Spleen (tissue), 11 donors: ENCODE measurements at regions not wholly inside any gene's neighbourhood (a gene's known extent, or its start where the extent isn't known, plus 50 kb on each side); places are given as distances from the start of the nearest gene placed in this dataset.
"Not testable (repeated sequence)": the region's sequence is repeated elsewhere in the genome, so short reads cannot be mapped to it uniquely, and the experiment has no call there.

Source experiments
- DNase-seq: peaks from one replicate; pipeline ENCODE4 v3.0.0-alpha.2; 2020
- H3K27ac ChIP-seq, 8 donors: fragments of 200-600 bp; sonication (generic) in 7 of 8; 1 replicate in 4 of 8; 2 replicates in 4 of 8; pipeline versions ENCODE4 v1.5.0 to v1.8.0; 2016 to 2021; ENCODE audit warnings: inconsistent platforms in 4 of 8, mild to moderate bottlenecking in 4 of 8, moderate library complexity in 1 of 8
- H3K27me3 ChIP-seq, 7 donors: fragments of 200-600 bp; sonication (generic) in 6 of 7; replicated peaks in 1 of 7; 1 replicate in 4 of 7; 2 replicates in 3 of 7; pipeline versions ENCODE4 v1.5.0 to v1.8.0; 2016 to 2021; ENCODE audit warnings: inconsistent platforms in 3 of 7, mild to moderate bottlenecking in 1 of 7
- H3K36me3 ChIP-seq, 6 donors: fragments of 200-600 bp; sonication (generic) in 5 of 6; 1 replicate in 4 of 6; 2 replicates in 2 of 6; pipeline versions ENCODE4 v1.5.0 to v1.8.0; 2016 to 2021; ENCODE audit warnings: inconsistent platforms in 2 of 6
- H3K4me1 ChIP-seq, 6 donors: fragments of 200-600 bp; sonication (generic) in 5 of 6; 1 replicate in 3 of 6; 2 replicates in 3 of 6; pipeline versions ENCODE4 v1.5.0 to v1.8.0; 2016 to 2021; ENCODE audit warnings: inconsistent platforms in 3 of 6
- H3K4me3 ChIP-seq, 8 donors: fragments of 200-600 bp; sonication (generic) in 7 of 8; 1 replicate in 4 of 8; 2 replicates in 4 of 8; pipeline versions ENCODE4 v1.5.0 to v1.8.0; 2016 to 2021; ENCODE audit warnings: inconsistent platforms in 4 of 8, mild to moderate bottlenecking in 4 of 8, moderate library complexity in 2 of 8
- H3K9me3 ChIP-seq, 8 donors: fragments of 200-600 bp; sonication (generic) in 7 of 8; 1 replicate in 4 of 8; 2 replicates in 4 of 8; pipeline versions ENCODE4 v1.5.0 to v1.8.0; 2016 to 2021; ENCODE audit warnings: inconsistent platforms in 4 of 8
- POLR2A ChIP-seq, 3 donors: fragments of 450-650 bp; IDR thresholded peaks; one replicate each; pipeline ENCODE4 v1.5.1; 2017; ENCODE audit warnings: antibody characterized with exemption in 3 of 3, mild to moderate bottlenecking in 1 of 3
- POLR2AphosphoS5 ChIP-seq, 3 donors: sonication (generic); formaldehyde crosslinking; IDR thresholded peaks; one replicate each; pipeline ENCODE4 v1.5.1; 2017; ENCODE audit warnings: antibody characterized with exemption in 3 of 3
- WGBS, 5 donors: extraction: QIAGEN DNeasy Blood & Tissue Kit in 3 of 5; methylation state at CpG; one replicate each; pipeline versions ENCODE4 v1.1.5 to v1.1.7; 2013 to 2018; 5-methylcytosine and 5-hydroxymethylcytosine counted together
- intact Hi-C: fragments of 100-400 bp; cut with DNase I; formaldehyde crosslinking; loops from one replicate; pipeline ENCODE4 v1.15.0; 2023; ENCODE audit warnings: low total_unique reads
- TF ChIP-seq, protein P1 (sequence below), 11 experiments: fragments of 200-600 bp in 7 of 11; fragments of 450-650 bp in 4 of 11; sonication (generic) in 4 of 11; IDR thresholded peaks in 8 of 11; conservative IDR thresholded peaks in 3 of 11; 1 replicate in 7 of 11; 2 replicates in 4 of 11; pipeline versions ENCODE4 v1.4.0 to v1.8.0; 2016 to 2021; ENCODE audit warnings: antibody characterized with exemption in 11 of 11, inconsistent platforms in 4 of 11, mild to moderate bottlenecking in 1 of 11
- donor health status: healthy with polysubstance abuse.
- donor health status: DM: no; HTN: no; CAD: no; lungs with moderate emphysema.
- donor health status: DM: no; HTN: no; CAD: no.
- donor health status: Bipolar disorder and iron deficiency.
- donor health status: healthy.
- donor health status: DM: no; HTN: no; CAD: no.
- donor health status: DM: yes; HTN: yes; CAD: no.

DNA sequence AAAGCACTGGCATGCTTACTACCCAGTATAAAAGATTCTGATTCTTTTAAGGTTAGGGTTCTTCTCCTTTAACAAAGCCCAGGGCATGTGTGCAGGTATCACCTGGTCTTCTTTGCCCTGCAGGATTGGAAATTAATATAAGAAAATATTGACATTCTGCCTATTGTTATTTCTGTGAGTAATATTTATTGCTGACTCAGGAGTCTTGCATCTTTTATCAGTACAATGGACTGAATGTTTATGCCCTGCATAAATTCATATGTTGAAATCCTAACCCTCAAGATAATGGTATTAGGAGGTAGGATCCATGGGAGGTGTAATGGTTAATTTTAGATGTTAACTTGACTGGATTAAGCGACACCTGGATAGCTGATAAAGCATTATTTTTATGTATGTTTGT, 189.0 kb downstream of the LRRC70 start:
- intact Hi-C loops: no loop called here
- Histone ChIP-seq H3K4me1 (no peaks in the 10 kb centered on the region), H3K27ac (no peak overlapping the region), H3K27me3 (no peaks in the 10 kb centered on the region), H3K4me3 (no peak overlapping the region), H3K9me3 (no peaks in the 10 kb centered on the region), H3K36me3 (no peaks in the 10 kb centered on the region)
- TF ChIP-seq, protein P1, sequence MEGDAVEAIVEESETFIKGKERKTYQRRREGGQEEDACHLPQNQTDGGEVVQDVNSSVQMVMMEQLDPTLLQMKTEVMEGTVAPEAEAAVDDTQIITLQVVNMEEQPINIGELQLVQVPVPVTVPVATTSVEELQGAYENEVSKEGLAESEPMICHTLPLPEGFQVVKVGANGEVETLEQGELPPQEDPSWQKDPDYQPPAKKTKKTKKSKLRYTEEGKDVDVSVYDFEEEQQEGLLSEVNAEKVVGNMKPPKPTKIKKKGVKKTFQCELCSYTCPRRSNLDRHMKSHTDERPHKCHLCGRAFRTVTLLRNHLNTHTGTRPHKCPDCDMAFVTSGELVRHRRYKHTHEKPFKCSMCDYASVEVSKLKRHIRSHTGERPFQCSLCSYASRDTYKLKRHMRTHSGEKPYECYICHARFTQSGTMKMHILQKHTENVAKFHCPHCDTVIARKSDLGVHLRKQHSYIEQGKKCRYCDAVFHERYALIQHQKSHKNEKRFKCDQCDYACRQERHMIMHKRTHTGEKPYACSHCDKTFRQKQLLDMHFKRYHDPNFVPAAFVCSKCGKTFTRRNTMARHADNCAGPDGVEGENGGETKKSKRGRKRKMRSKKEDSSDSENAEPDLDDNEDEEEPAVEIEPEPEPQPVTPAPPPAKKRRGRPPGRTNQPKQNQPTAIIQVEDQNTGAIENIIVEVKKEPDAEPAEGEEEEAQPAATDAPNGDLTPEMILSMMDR (IDR thresholded peaks at IDR 0.05 in 8 of 11, conservative IDR thresholded peaks at IDR 0.05 in 3 of 11): no peak
- TF ChIP-seq POLR2A (IDR thresholded peaks at IDR 0.05) (no peak), POLR2AphosphoS5 (IDR thresholded peaks at IDR 0.05) (no peak)
- DNase-seq: no peak
- WGBS, 5 donors: 85 to 97% (median 91%) methylated on average over 1 of the region's 1 CpG

DNA sequence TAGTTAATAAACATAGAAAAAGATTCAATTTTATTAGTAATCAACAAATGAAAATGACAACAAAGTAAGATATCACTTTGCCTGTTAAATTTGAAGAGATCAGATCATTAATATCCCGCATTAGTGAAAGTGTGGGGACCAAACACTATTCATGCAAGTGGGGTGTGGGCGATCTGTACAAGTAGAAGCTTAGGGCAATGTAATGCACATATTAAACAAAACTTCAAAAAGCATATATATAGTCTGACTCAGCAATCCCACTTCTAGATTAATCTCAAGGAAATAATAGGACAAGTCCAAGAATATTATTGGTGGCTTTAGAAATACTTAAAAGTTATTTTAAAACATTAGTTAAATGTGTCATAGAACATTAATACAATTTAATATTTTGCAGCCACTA, 188.5 kb downstream of the LRRC70 start:
- TF ChIP-seq POLR2AphosphoS5 (IDR thresholded peaks at IDR 0.05): no peak
- TF ChIP-seq POLR2A (IDR thresholded peaks at IDR 0.05): no peak
- TF ChIP-seq, protein P1 (IDR thresholded peaks at IDR 0.05 in 8 of 11, conservative IDR thresholded peaks at IDR 0.05 in 3 of 11): no peak
- Histone ChIP-seq H3K9me3 (no peaks in the 10 kb centered on the region), H3K27me3 (no peaks in the 10 kb centered on the region), H3K36me3 (no peaks in the 10 kb centered on the region), H3K27ac (no peak overlapping the region), H3K4me1 (no peaks in the 10 kb centered on the region), H3K4me3 (no peak overlapping the region)
- WGBS, 5 donors: 94 to 99% (median 95%) methylated on average over 2 of the region's 2 CpGs
- intact Hi-C loops: no loop called here
- DNase-seq: no peak

DNA sequence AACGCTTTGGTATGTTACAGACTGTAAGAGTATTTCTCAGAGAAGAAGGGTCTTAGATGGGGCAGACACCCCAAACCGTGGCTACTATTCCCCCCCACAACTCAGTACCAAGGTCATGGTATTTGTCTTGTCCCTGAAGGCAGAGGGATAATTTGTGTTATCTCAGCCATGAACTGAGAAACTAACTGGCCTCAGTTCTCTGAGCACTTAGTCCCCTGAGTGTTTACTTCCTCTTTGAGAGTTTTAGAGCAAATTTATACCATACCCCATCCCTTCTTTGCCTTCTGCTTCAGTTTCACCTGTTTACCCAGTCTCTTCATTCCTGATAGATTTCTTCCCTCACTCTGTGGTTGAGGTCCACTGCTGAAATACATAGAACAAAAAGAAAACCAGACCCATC, 183.9 kb downstream of the LRRC70 start:
- Histone ChIP-seq H3K4me3 (no peak overlapping the region), H3K4me1 (no peaks in the 10 kb centered on the region), H3K27me3 (no peaks in the 10 kb centered on the region), H3K36me3 (no peaks in the 10 kb centered on the region), H3K9me3 (peaks cover 0 to 10% (median 3%) of the 10 kb centered on the region in 8 donors), H3K27ac (no peak overlapping the region)
- intact Hi-C loops: no loop called here
- TF ChIP-seq POLR2AphosphoS5 (IDR thresholded peaks at IDR 0.05) (no peak), POLR2A (IDR thresholded peaks at IDR 0.05) (no peak)
- TF ChIP-seq, protein P1 (IDR thresholded peaks at IDR 0.05 in 8 of 11, conservative IDR thresholded peaks at IDR 0.05 in 3 of 11): no peak
- 45 to 63% (median 57%) methylated on average over 2 of the region's 2 CpGs for WGBS, 5 donors
- no peak for DNase-seq

DNA sequence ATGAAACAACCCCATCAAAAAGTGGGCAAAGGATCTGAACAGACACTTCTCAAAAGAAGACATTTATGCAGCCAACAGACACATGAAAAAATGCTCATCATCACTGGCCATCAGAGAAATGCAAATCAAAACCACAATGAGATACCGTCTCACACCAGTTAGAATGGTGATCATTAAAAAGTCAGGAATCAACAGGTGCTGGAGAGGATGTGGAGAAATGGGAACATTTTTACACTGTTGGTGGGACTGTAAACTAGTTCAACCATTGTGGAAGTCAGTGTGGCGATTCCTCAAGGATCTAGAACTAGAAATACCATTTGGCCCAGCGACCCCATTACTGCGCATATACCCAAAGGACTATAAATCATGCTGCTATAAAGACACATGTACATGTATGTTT, 179.1 kb downstream of the LRRC70 start:
- intact Hi-C loops, H3K4me1 ChIP-seq, H3K4me3 ChIP-seq, H3K27ac ChIP-seq, DNase-seq, H3K27me3 ChIP-seq, H3K36me3 ChIP-seq: not testable (repeated sequence)
- peaks cover 0 to 20% (median 5%) of the 10 kb centered on the region in 8 donors for H3K9me3 ChIP-seq
- 88 to 98% (median 89%) methylated on average over 4 of the region's 4 CpGs for WGBS, 5 donors

DNA sequence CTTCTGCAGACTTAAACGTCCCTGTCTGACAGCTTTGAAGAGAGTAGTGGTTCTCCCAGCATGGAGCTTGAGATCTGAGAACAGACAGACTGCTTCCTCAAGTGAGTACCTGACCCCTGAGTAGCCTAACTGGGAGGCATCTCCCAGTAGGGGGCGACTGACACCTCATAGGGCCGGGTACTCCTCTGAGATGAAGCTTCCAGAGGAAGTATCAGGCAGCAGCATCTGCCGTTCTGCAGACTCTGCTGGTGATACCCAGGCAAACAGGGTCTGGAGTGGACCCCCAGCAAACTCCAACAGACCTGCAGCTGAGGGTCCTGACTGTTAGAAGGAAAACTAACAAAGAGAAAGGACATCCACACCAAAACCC, 174.4 kb downstream of the LRRC70 start:
- H3K36me3 ChIP-seq, DNase-seq, H3K27me3 ChIP-seq, intact Hi-C loops, H3K27ac ChIP-seq, H3K4me3 ChIP-seq, H3K4me1 ChIP-seq: not testable (repeated sequence)
- 64 to 84% (median 69%) methylated on average over 3 to 4 of the region's 4 CpGs for WGBS, 5 donors
- peaks cover 0 to 21% (median 4%) of the 10 kb centered on the region in 8 donors for H3K9me3 ChIP-seq

DNA sequence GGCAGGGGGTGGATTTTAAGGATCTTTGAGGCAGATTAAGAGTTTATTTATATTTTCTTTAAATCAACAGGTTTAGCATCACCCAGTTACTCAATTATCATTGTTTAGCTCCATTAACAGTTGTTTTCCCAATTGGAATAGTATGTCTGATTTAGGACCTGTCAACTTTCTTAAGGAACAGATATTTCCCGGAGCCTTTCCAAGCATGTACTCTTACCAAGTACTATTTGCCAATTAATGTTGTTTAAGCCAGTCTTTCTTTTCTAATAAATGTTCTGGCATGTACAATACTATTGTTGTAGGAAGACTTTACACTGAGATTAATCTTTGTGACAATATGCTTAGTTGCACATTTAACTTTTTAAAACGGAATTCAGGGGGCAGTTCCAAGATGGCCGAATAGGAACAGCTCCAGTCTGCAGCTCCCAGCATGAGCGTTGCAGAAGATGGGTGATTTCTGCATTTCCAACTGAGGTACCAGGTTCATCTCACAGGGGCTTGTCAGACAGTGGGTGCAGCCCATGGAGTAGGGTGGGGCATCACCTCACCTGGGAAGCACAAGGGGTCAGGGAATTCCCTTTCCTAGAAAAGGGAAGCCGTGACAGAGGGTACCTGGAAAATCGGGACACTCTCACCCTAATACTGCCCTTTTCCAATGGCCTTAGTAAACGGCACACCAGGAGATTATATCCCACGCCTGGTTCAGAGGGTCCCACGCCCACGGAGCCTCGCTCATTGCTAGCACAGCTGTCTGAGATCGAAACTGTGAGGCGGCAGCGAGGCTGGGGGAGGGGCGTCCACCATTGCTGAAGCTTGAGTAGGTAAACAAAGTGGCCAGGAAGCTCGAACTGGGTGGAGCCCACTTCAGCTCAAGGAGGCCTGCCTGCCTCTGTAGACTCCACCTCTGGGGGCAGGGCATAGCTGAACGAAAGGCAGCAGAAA, 173.7 kb downstream of the LRRC70 start:
- WGBS, 5 donors: 90 to 93% (median 90%) methylated on average over 17 of the region's 17 CpGs
- H3K4me1 ChIP-seq, H3K36me3 ChIP-seq, H3K27me3 ChIP-seq, H3K27ac ChIP-seq, DNase-seq, H3K4me3 ChIP-seq, intact Hi-C loops: not testable (repeated sequence)
- H3K9me3 ChIP-seq: peaks cover 0 to 15% (median 2%) of the 10 kb centered on the region in 8 donors
